NCI-H226 (cell line): ENCODE measurements at regions not wholly inside any gene's neighbourhood (a gene's known extent, or its start where the extent isn't known, plus 50 kb on each side); places are given as distances from the start of the nearest gene placed in this dataset.

Experiments used
- DNase-seq: peaks from one replicate; pipeline ENCODE4 v3.0.0-alpha.2; 2015

DNA sequence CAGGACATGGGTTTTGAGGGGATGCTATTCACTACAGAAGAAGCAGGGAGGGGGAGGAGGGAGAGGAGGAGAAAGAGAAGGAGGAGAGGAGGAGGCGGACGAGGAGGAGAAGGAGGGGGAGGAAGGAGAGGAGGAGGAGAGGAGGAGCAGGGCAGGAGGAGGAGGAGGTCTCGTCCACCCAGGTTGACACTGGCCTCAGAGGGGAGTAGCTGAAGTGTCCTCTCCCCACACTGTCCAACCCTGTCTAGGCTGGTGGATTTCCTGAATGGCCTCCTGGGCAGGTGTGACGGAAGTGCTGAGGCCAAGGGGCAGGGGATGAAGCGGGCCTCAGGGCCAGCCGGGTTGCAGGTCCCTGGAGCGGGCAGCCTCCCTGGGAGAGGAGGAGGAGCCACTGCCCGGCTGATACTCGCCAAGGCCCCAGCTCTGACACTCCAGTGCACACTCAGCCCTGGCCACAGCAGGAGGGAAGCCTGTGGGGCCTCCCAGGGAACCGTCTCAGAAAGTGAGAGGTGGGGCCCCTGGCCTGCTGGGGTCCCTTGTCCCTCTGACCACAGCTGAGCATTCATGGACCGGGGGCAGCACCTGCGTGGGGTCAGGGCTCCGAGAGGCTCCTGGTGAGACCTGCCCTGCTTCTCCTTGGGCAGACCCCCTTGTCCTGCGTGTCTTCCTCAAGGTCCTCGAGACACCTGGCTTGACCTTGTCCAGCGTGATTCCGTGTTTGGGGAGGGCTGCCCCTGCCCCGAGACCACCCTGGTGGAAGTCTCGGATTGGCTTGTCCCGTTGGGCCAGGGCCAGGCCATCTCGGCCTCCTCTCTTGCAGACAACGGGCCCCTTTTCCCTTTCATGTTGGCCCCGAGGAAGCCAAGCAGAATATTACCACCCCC is 200.6 kb upstream of the CIBAR2 start:
- no peak for DNase-seq

DNA sequence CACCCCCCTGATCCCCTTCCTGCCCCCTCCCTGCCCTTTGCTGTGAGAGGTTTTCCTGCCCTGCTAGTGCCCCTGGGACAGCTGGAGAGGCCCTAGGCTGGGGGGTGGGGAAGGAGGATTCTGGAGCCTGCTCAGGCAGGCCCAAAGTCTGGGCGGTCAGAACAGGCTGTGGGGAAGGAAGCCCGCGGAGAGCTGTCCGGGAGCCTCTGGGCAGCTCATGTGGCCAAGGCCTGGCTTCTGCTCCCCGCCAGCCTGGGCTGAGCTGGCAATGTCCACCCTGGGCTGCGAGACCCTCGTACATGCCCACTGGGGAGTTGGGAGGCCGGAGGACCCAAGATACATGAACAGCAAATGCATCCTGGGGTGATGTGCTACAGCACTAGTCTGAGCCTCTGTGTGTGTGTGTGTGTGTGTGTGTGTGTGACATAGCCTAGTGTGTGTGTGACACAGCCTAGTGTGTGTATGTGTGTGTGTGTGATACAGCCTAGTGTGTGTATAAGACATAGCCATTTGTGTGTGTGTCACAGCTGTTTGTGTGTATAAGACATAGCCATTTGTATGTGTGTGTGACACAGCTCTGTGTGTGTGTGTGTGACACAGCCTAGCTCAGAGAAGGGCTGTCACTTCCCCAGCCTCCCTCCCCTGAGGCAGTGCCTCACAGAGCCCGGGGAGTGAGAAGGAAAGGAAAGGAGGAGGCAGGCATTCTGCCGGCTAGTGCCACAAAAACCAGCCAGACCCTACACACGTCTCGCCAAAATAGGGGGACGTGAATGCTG is 201.4 kb upstream of the CIBAR2 start:
- no peak for DNase-seq

DNA sequence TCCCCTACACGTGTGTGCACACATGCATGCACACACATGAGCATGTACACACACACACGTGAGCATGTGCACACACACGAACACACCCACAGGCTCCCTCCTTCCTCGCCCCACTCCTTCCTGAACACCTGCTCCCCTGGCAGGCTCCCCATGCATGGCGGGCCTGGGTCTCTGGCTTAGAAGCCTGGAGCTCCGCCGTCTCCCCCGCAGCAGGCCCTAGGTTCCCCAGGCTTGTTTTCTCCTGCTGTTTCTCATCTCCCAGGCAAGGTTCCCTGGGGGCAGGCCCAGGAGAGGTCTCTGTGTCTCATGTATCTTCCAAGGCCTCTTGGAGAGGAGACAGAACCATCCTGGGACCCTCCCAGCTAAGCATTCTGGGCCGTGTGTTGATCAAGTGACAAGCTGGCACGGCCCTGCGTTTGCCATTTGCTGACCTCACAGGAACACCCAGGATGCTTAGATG is 202.3 kb upstream of the CIBAR2 start:
- no peak for DNase-seq

DNA sequence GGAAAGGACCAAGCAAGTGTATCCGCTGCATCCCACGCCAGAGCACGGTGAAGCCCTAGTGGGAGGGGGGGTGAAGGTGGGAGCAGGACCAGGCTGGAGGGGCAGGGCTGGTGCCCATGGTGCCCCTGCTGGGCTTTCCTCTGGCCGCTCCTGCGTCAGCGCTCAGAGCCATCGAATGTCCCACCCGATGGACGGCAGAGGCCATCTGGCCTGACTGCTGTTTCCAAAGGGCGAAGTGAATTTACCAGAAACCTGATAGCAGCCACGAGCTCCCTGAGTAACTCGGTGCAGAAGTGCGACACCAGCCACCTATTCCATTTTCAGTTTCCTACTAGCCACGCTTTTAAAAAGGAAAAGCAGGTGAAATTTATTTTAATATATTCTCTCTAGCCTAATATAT is 203.6 kb upstream of the CIBAR2 start:
- DNase-seq = no peak

DNA sequence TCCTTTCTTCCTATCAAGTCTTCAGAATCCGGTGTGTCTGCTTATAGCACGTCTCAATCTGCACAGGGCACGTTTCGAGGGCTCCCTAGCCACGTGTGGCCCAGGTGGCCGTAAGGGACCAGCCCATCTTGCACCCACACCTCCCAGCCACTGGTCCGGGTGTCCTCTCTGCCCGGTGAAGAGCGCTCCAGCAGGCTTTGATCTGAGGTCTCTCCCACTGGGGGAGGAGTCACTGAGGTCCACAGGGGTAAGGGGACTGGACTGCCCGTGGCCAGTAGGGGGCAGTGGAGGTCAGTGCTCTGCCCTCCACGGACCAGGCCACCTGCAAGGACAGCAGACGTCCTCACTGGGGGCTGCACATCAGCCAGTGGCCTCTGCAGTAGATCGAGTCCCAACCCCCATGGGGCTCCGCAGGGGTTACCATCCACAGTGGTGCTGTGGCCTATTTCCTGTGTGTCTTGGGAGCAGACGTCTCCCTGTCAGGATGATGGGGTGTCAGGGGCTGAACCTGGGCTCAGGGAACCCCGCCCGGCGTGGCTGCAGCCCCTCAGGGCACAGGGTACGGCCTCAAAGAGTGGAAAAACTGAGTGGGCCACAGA is 204.1 kb upstream of the CIBAR2 start:
- DNase-seq = peak; percentile 36

DNA sequence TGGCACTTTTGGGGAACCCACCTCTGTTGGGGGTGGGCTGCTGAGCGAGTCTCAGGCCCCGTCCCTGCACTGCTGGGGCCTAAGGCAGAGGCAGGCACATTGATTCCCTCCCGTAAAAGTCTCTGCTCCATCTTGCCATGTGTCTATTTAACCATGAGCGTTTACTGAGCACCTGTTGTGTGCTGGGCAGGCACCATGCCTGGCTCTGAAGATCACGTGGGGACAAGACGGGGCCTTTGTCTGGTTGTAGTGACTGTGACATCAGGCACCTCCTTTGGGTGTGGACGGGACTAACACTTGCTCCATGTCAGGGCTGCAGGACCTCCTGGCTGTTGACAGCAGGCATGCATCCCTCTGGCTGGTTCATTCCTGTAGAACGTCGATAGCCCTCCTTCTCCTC is 204.7 kb upstream of the CIBAR2 start:
- DNase-seq = no peak

DNA sequence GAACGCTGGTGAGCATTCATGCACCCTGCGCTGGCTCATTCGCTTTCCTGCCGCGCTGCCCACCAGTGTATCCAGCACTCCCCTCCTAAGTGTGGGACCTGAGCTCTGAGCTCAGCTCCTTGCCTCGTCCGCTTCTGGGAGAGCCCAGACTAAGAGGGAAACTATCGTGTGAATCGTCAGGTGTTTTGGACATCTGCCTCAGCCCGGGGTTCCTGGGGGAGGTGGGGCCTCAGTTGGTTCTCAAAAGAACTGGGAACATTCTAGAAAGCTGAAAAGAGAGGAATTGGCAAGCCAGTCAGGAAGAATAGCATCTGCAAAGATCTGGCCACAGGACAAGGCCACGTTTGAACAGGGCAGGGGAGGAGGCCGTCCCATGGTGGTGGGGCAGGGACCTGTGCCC is 205.4 kb upstream of the CIBAR2 start:
- DNase-seq = no peak

DNA sequence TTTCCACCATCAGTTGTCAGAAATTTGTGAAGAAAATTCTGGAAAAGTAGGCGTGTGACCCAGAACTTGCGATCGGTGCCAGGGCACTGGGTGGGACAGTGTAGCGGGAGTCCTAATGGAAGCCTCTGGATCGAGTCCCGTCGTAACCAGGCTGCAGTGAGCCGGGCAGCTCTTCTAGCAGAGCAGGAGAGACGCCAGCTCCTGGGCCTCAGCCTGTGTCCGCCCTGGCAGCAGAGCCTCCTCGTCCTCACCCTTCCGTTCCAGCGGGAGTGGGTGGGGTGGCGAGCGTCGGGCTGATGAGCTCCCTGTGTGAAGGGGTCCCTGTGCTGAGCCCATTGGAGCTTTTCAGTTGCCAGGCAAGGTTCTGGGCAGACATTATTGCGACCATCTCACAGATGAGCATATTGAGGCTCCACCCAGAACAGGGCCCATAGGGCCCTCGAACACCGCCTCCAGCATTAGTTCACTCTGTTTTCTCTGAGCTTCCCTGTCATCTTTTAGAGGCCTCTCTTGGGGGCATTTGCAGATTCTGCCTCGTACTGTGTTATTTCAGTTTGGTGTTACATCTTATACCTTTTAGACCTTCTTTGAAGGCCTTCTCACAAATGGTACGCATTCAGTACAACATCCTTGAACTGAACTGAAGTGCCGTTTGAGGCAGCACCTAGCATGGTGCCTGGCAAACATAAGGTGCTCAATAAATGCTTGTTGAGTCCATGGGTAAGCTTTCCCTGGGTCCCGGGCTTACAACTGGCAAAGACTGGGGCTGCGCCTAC is 207.1 kb upstream of the CIBAR2 start:
- DNase-seq = no peak

DNA sequence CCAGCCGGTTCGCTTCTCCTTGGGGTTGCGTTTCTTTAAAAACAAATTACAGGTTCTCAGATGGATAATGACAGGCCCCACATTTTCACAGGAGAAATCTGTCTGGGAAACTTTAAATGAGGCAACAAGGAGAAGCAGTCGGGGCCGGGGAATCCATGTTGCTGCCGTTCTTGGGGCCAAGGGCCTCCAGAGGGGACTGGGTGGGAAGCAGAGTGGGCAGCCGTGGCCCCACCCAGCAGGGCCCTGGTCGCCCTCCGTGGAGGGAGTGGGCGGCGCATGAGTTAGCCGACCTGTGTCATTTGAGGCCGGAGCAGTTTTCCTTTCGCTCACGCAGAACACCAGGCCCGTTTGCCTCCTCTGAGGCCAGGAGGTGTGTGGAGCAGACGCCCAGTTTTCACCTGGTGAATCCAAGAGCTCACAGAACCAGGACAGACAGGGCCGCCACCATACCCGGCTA is 207.7 kb upstream of the CIBAR2 start:
- no peak for DNase-seq

DNA sequence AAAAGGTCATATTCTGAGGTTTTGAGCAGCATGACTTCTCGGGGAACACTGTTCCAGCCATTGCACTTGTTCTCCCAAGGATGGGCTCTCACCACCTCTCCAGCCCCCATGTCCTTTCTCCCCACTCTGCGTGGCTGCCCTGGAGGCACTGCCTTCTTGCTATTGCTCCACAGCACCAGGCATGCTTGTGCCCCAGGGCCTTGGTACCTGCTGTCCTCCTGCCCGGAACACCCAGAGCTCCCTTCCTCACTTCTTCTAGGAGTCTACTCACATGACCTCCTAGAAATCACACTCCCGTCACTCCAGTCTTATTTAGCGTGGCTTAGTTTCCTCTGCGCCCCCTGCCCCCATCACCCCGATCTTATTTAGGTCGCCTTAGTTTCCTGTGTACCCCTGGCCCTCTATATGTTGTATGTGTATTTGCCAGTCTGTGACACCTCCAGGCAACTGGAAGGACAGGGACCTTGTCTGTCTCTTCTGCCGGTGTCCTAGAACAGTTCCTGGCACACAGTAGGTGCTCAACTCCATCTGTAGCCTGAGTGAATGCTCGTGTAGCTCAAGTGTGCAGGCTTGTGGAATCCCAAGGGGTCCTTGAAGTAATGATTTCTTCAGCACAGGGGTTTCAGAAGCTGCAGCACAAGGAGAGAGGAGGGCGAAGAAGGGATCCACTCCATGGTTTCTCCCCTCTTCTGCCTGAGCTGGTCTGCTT is 208.6 kb upstream of the CIBAR2 start:
- DNase-seq = no peak

DNA sequence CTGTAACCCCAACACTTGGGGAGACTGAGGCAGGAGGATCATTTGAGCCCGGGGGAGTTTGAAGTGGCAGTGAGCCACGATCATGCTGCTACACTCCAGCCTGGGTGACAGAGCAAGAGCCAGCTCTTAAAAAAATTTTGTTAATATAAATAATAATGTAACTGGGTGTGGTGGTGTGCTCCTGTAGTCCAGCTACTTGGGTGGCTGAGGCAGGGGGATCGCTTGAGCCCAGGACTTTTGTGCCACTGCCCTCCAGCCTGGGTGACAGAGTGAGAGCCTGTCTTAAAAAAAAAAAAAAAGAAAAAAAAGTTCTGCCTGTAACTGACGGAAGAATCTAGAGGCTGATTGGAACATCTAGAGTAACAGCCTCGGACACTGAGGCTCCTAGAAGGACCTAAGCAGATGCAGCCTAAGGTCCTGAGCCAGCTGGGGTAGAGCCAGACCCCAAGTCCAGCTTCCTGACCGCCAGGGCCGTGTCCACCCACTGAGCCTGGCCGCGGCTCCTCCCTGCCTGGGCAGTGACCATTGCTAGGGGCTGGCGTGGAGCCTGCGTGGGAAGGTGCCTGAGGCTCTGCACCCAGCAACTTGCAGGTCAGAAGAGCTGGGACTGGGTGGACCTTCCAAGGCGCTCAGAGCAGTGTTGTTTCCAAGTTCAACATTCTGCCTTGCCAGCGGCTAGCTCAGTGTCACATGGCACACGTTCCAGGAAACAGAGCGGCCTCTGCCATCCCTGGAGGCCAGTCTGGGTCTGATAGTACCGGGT is 209.4 kb upstream of the CIBAR2 start:
- DNase-seq = peak; percentile 68

DNA sequence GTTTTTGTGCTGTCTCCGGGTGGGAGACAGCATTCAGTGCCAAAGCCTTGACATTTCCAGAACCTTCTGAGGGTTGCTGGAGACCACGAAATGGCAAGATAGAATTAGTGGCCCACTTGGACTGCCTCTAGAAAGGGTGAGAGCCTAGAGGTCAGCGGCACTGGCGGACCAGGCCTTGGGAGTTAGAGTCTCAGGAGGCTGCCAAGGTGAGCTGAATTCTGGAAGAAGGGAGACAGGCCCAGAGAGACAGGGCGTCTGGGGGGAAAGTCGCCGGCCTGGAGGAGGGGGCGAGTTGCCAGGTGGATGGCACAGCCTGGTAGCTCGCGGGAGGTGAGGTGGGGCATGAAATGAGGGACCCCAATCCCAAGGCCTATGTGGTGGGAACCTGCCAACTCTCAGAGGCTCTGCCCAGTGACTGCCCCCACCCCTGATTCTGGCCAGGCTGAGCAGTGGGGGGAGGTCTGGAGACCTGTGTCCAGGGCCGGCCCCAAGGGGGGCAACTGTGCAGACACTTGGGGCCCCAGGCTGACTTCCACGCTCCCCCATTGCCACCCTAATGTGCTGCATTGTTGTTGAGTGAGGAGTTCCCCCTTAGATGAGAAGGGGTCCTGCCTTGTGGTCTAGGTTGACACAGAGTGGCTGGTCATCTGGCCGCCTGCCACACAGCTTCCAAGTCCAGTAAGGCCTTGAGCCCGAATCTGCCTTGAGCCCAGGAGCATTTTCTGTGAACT is 211.1 kb upstream of the CIBAR2 start:
- DNase-seq = no peak

DNA sequence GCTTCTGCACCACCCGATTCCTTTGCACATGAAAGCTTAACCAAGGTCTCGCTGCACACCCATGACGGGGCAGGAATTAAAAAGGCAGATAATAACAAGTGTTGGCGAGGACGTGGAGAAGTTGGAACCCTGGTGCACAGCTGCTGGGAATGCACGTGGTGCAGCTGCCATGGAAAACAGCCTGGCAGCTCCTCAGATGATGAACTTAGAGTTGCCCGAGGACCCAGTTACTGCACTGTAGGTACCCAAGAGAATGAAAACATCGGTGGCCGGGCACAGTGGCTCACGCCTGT is 211.6 kb upstream of the CIBAR2 start:
- no peak for DNase-seq

DNA sequence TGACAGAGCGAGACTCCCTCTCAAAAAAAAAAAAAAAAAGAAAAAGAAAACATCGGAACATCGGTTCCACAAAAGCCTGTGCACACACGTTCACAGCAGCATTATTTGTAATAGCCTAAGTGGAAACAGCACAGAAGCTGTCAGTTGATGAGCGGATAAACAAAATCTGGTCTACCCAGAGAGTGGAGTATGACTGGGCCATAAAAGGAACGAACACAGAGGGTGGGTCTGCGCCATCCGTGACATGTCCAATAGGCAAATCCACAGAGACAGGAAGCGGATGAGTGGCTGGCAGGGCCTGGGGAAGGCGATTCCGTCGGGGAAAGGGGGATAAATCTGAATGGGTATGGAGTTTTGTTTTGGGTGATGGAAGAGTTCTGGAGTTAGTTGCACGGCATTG is 212.2 kb upstream of the CIBAR2 start:
- DNase-seq = no peak

DNA sequence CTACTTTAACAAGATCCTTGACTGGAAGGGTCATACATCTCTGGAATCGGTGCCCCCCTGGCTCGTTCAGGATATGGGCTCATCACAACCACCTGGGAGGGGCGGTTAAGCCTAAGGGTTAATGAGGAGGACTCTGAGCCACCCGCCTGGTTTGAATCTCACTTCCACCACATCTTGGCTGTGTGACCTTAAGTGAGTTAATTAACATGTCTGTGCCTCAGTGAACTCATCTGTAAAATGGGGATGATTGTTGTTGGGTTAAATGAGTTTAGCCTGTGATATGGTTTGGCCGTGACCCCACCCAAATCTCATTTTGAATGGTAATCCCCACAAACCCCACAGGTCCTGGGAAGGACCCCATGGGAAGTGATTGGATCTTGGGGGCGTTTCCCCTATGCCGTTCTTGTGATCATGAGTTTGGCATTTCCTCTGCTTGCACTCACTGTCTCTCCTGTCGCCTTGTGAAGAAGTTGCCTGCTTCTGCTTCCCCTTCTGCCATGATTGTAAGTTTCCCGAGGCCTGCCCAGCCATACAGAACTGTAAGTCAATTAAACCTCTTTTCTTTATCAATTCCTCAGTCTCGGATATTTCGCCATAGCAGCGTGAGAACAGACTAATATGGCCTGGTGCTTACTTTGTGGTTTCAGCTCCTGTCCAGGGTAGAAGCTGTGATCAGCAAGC is 214.0 kb upstream of the CIBAR2 start:
- DNase-seq = peak; percentile 9

DNA sequence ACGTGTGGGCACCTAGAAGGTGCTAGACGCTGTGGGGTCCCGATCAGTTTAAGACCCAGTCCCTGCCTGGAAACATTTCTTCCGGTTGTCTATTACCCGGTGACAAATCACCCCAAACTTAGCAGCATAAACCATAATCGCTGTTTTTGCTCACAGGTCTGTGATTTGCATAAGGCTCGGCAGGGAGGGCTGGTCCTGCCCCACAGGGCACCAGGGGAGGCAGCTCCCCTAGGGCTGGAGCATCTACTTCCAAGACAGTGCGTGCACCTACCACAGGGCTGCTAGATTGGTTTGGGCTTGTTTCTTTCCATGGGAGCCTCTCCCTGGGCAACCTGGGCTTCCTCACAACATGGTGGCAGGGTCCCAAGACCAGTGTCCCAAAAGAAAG is 214.5 kb upstream of the CIBAR2 start:
- no peak for DNase-seq

DNA sequence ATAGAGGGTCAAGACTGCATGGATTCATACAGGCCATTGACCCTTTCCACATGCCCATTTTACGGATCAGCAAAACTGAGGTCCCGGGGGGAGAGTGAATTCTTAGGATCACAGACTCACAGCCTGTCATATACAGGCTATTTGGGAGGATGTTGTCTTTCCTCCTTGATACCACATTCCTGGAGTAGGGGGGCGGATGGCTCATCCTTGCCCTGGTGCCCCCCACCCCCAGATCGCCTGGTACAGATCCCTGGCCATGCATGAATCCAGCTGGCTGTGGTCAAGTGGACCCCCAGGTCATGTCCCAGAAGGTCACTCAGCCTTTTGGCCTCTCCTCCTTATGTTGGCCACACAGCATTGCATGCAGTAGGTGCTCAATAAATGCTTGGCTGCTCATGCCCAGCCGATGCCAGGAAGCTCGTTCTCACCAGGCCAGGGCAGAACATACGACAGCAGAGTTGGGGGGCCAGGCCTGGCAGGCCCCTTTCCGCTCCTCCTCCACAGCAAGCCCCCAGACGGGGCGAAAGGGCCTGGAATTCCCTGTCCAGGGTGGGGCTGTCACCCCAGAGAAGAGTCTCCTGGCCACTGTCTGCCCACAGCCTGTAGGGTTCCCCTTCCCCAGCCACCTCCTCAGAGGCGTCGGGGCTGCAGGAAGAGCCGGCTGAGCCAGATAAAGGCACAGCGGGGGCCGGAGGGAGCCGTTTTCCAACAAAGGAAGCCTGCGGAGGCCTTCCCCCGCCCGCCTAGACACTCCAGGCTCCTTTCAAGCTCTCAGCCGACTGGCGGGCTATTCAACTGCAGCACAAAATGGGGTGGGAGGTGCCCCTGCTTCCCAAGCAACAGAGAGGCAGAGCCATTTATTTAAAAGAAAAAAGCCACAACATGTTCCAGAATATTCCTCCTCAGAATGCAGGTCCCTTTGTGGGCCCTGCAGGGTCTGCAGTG is 215.7 kb upstream of the CIBAR2 start:
- DNase-seq = no peak

DNA sequence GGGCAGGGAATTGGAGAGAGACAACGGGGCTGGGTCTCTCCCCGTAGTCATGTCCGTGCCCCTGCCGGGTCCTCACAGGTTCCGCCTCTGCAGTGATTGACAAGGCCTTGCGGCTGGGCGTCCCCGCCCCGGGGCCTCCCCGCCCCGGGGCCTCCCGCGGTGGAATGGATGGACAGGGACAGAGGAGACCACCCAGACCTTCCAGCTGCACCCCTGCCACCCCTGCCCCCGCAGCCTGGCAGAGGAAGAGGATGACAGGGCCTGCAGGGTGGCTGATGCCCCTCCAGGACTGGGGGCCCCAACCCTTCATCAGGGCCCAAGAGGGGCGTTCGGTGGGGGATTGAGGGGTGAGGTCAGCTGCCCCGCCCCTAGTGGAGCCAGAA is 216.4 kb upstream of the CIBAR2 start:
- DNase-seq = no peak
